Stimulated activated CD8-positive, alpha-beta memory T cell treated with anti-CD3 and anti-CD28 coated beads, Interleukin-4, amount 100 ng/mL, for 4 hours (primary cell): ENCODE measurements at regions not wholly inside any gene's neighbourhood (a gene's known extent, or its start where the extent isn't known, plus 50 kb on each side); places are given as distances from the start of the nearest gene placed in this dataset.

Experiments
- DNase-seq, 2 donors: peaks; one replicate each; pipeline ENCODE4 v3.0.0-alpha.2; 2020; ENCODE audit warnings: low read depth in 2 of 2, low spot score in 1 of 2

DNA sequence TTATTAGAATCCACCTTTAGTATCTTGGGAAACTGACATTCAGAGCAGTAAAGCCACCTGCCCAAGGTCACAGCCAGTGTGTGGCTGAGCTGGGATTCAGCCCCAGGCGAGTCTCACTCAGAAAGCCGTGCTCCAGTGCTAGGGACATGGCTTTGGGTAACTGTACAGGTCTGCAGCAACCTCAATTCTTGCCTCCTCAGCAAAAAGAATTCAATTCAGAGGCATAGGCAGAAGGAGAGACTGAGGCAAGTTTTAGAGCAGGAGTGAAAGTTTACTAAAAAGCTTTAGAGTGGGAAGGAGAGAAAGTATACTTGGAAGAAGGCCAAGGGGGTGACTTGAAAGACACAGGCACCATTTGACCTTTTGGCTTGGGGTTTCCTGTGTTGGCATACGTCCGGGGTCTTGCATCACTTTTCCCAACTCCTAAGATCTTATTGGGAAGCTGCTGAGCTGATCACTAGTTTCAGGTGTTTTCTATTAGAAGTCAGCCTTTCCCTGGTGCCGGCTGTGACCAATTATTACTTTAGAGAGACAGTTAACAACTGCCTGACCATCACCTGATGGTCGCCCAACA lies 529.3 kb downstream of the MATN1 start:
- DNase-seq, result no peak

- DNase-seq, result no peak
Observed at GRCh38 chr1:30192969-30193630, 530.3 kb downstream of the MATN1 start.

DNA sequence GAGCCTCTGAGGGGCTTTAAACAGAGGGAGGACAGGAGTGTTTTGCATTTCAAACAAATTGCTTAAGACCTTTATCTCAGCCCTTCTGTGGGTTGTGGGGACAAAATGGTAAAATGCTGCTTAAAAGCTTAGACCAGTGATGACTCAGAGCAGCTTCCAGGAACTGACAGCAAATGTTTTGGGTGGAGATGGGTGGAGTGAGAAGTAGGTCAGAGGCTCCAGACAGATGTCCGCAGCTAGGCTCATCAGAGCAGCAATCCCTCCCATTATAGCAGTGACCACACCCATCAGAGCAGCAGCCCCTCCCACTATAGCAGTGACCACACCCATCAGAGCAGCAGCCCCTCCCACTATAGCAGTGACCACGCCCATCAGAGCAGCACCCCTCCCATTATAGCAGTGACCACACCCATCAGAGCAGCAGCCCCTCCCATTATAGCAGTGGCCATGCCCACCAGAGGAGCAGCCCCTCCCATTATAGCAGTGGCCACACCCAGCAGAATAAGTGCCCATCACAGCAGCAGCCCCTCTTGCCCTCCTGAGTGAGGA lies 532.2 kb downstream of the MATN1 start:
- DNase-seq, result no peak

DNA sequence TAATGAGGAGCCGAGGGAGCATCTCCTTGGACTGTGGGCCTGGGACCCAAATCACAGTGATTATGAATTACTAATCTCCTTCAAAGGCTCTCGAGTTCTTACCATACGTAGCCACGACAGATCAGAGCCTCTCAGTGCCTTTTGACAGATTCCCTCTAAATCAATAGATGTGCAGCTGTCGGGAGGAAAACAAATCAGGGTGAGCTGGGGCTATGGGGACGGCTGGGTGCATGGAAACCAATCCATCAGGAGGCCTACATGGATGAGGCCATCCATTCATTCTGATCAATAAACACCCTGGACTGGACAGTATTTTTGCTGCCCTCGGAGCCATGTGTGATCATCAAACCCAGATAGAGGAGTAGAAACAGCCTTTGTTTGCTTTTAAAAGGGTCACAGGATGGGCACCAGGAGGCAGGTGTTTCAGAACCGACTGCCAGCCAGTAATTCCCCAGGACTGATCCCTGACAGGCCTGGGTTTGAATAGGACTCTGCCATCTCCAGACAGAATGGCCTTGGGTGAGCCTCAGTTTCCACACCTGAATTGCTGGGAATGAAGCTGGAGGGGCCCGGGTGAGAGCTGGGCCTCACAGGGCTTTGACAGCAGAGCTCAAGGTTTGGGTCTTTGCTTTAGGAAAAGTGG lies 532.8 kb downstream of the MATN1 start:
- DNase-seq, result no peak

DNA sequence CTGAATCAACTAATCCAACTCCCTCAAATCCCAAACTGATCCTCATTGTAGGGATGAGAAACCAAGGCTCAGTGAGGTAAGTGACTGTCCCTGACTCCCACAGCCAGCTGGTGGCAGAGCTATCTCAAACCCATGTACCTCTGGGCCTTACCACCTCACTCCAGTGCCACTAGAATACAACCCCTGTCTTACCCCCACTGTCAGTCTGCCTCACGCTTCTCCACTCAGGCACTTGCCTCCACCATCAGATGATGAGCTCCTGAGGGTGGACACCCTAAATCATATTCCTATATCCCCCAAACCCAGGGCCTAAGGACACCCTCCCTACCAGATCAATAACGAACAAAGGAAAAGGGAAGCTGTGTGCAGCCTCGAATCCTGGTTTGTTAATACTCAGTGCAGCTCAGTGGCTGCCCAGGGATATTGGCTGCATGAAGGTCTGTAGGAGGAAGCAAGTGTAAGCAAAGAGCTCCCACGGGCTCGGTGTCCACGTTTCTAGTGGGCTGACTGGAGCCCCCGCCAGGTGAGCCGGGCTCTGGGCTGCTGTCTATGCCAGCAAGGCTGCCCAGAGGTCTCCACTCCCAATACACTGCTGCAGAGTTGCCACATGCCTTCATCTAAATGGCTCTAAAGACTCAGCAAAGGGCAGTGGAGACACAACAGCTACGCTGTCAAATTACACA lies 533.4 kb downstream of the MATN1 start:
- no peak for DNase-seq

- DNase-seq, result no peak
Observed at GRCh38 chr1:30188999-30189398, 534.4 kb downstream of the MATN1 start.

- DNase-seq, result no peak
Observed at GRCh38 chr1:30188329-30188728, 535.1 kb downstream of the MATN1 start.

DNA sequence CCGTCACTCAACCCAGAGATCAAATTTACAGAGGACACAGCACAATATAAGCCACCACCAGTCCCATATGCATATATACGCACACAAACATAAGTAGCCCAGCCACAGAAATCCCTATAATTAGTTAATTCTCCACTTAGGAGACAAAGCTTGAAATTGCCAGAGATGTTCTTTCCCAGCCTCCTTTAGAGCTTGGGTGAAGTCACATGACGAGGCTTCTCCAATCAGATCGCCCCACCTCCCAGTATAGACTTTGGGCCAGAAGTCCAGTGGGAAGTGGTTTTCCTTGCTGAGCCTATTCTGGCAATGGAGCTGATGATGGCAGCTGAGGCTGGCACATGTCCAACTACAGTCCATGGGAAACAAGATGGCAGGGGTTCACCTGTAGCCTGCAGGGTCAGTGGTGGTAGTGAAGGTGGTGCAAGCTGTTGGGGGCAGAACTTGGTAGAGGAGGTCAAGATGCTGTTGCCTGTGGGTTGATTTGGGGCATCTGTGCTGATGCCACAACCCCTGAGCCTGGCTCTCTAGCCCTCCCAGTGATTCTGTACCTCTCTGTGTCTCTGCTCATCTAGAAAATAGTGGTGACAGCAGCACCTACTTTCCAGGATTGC lies 535.9 kb downstream of the MATN1 start:
- no peak for DNase-seq

- DNase-seq, result no peak
Observed at GRCh38 chr1:30186586-30186985, 536.8 kb downstream of the MATN1 start.

DNA sequence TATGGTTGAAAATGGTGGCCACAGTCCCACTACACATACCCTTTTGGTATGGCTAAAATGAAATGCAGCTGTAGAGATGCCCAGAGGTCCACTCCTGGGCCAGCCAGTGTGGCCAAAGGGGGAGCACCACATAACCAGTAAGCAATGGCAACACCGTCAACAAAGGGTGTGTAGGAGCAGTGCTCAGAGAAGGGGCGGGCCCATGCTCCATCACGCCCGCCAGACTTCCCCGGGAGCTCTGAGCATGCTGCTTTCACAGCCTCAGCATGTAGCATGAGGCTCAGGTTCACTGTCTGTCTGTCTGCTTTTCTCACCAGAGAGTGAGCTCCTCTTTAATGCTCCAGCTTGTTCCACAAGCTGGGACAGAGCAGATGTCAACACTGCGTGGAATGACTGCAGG lies 537.6 kb downstream of the MATN1 start:
- DNase-seq, result no peak

- DNase-seq, result no peak
Observed at GRCh38 chr1:30185313-30185712, 538.1 kb downstream of the MATN1 start.

DNA sequence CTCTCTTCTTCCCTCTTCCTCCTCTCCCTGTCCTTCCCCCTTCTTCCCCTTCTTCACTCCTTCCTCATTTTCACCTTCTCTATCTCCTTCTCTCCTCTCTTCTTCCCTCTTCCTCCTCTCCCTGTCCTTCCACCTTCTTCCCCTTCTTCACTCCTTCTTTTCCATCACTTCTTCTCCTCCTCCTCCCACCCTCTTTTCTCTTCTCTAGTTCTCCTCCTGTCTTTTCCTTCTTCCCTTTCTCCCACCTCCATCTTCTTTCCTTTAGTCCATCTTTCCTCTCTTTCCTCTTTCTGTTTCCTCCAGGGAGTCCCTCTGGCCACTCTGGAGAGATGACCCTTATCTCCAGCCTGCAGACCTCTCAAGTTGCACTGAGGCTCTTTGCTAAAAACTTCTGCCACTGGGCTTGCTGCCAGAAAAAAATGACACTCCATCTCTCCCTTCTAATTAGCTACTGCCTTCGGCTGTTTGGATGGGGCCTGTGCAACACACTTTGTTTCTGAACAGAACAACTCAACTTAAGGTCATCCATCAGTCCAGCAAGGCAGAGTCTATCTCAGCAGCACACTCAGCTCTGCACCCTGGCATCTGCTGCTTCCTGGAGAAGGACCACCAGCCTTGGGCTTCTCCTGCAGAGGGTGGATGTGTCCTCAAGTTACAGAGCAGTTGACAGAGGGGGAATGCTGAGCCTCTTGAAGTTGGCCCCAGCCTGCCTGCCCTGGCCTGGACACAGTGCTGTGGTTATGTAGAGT lies 538.8 kb downstream of the MATN1 start:
- DNase-seq, result no peak

GRCh38 chr1:30183895-30184294 lies 539.5 kb downstream of the MATN1 start:
- DNase-seq, result no peak

GRCh38 chr1:30183006-30183405 lies 540.4 kb downstream of the MATN1 start:
- no peak for DNase-seq

GRCh38 chr1:30179942-30180543 lies 543.3 kb downstream of the MATN1 start:
- no peak for DNase-seq

- no peak for DNase-seq
Observed at GRCh38 chr1:30176477-30176876, 546.9 kb downstream of the MATN1 start.

- no peak for DNase-seq
Observed at GRCh38 chr1:30174499-30174898, 548.9 kb downstream of the MATN1 start.

DNA sequence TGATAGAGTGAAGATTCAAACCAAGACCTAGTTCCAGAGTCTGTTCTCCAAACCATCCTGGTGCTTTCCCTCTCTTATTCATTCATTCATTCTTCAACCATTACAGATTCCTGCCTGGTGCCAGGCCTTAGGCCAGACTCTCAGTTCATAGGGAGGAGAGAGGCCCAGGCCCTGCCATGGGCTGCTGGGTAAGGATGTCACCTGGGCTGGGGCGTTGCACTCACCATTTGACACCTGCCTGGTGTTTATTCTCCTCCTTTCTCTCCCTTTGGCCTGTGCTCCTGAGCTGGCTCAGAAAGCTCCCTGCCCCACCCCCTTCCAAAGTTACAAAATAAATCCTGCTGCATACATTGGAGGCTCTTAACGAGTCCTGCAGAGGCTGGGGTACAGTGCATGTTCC lies 549.8 kb downstream of the MATN1 start:
- no peak for DNase-seq

- DNase-seq, result no peak
Observed at GRCh38 chr1:30172757-30173156, 550.6 kb downstream of the MATN1 start.

DNA sequence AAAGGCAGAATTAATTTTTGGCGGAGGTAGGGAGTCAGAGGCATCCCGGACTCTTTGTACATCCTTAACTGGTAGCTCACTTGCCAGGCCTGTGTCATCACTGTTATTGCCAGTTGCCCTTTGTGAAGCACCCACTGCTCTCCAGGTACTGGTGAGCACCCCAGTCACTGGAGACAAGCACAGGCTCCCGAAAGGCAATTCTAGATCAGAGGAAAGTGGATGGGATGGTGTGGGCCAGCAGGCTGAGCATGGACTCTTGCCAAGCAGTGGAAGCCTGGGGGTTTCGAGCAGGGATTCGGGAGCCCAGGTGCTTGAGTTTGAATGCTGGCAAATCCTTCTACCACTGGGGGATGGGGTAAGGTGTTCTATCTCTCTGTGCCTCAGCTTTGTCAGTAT lies 551.1 kb downstream of the MATN1 start:
- no peak for DNase-seq
